NCI-H146 (cell line): ENCODE measurements at regions not wholly inside any gene's neighbourhood (a gene's known extent, or its start where the extent isn't known, plus 50 kb on each side); places are given as distances from the start of the nearest gene placed in this dataset.
"Not testable (repeated sequence)": the region's sequence is repeated elsewhere in the genome, so short reads cannot be mapped to it uniquely, and the experiment has no call there.

Experiments used
- DNase-seq: peaks from one replicate; lab custom pipeline; 2025; lab: John Stamatoyannopoulos, UW

GRCh38 chr10:70990156-70990555 lies 101.8 kb upstream of the PCBD1 start:
- DNase-seq: not testable (repeated sequence)

- DNase-seq: no peak
Observed at GRCh38 chr10:70990681-70991080, 102.3 kb upstream of the PCBD1 start.

- no peak for DNase-seq
Observed at GRCh38 chr10:70991140-70992124, 103.1 kb upstream of the PCBD1 start.

GRCh38 chr10:70992436-70992835 lies 104.1 kb upstream of the PCBD1 start:
- no peak for DNase-seq

- no peak for DNase-seq
Observed at GRCh38 chr10:70993051-70993450, 104.7 kb upstream of the PCBD1 start.

GRCh38 chr10:70996549-70996948 lies 108.2 kb upstream of the PCBD1 start:
- no peak for DNase-seq

GRCh38 chr10:70997236-70997635 lies 108.9 kb upstream of the PCBD1 start:
- DNase-seq: no peak

GRCh38 chr10:70998086-70998485 lies 109.7 kb upstream of the PCBD1 start:
- no peak for DNase-seq

- no peak for DNase-seq
Observed at GRCh38 chr10:71001470-71001869, 113.1 kb upstream of the PCBD1 start.

- no peak for DNase-seq
Observed at GRCh38 chr10:71004176-71005075, 116.1 kb upstream of the PCBD1 start.

- no peak for DNase-seq
Observed at GRCh38 chr10:71005337-71006305, 117.3 kb upstream of the PCBD1 start.

GRCh38 chr10:71006506-71006905 lies 118.1 kb upstream of the PCBD1 start:
- DNase-seq: no peak

GRCh38 chr10:71007516-71007915 lies 119.2 kb upstream of the PCBD1 start:
- no peak for DNase-seq

- DNase-seq: no peak
Observed at GRCh38 chr10:71008150-71008549, 119.8 kb upstream of the PCBD1 start.

- no peak for DNase-seq
Observed at GRCh38 chr10:71009126-71009525, 120.8 kb upstream of the PCBD1 start.

GRCh38 chr10:71010730-71011129 lies 122.4 kb upstream of the PCBD1 start:
- no peak for DNase-seq

- no peak for DNase-seq
Observed at GRCh38 chr10:71011141-71011540, 122.8 kb upstream of the PCBD1 start.

GRCh38 chr10:71014021-71014805 lies 125.8 kb upstream of the PCBD1 start:
- no peak for DNase-seq

GRCh38 chr10:71015674-71016073 lies 127.3 kb upstream of the PCBD1 start:
- no peak for DNase-seq

- DNase-seq: not testable (repeated sequence)
Observed at GRCh38 chr10:71020061-71020460, 131.7 kb upstream of the PCBD1 start.

GRCh38 chr10:71021402-71021801 lies 133.0 kb upstream of the PCBD1 start:
- no peak for DNase-seq
